ENCODE measurements at regions not wholly inside any gene's neighbourhood (a gene's known extent, or its start where the extent isn't known, plus 50 kb on each side); places are given as distances from the start of the nearest gene placed in this dataset.

- TF ChIP-seq ZNF75D (CRISPR knock-in tag; IDR thresholded peaks at IDR 0.05; ENCODE audit: borderline replicate concordance) (no peak), TRIM24 (CRISPR knock-in tag; IDR thresholded peaks at IDR 0.05) (no peak), NFE2 (CRISPR knock-in tag; IDR thresholded peaks at IDR 0.05) (no peak), ZNF773 (CRISPR knock-in tag; IDR thresholded peaks at IDR 0.05; ENCODE audit: borderline replicate concordance) (no peak), KDM5B (CRISPR knock-in tag; IDR thresholded peaks at IDR 0.05; ENCODE audit: borderline replicate concordance) (no peak), TBX2 (CRISPR knock-in tag; IDR thresholded peaks at IDR 0.05; ENCODE audit: borderline replicate concordance) (no peak), GLMP (CRISPR knock-in tag; IDR thresholded peaks at IDR 0.05; ENCODE audit: borderline replicate concordance) (no peak), ZNF382 (CRISPR knock-in tag; IDR thresholded peaks at IDR 0.05; ENCODE audit: borderline replicate concordance) (no peak)
Observed at GRCh38 chr2:188897096-188897495, 77.1 kb upstream of the COL3A1 start (continued).

- no peaks in the 10 kb centered on the region for H3K36me3 ChIP-seq (replicated peaks in 1 of 2; ENCODE audit: control insufficient read depth in 1 of 2, insufficient read depth in 2 of 2, low read length in 2 of 2)
- no peak for DNase-seq (ENCODE audit: low spot score)
- H3K27me3 ChIP-seq (ENCODE audit: control insufficient read depth in 1 of 2, insufficient read depth in 2 of 2, low read length in 2 of 2) = no peaks in the 10 kb centered on the region
- TF ChIP-seq SNAPC2 (CRISPR knock-in tag; IDR thresholded peaks at IDR 0.05) (no peak), HES4 (CRISPR knock-in tag; IDR thresholded peaks at IDR 0.05; ENCODE audit: borderline replicate concordance) (no peak), ATF4 (CRISPR knock-in tag; IDR thresholded peaks at IDR 0.05) (no peak), RCOR2 (CRISPR knock-in tag; IDR thresholded peaks at IDR 0.05) (no peak)
- no peaks in the 10 kb centered on the region for H3K79me2 ChIP-seq (ENCODE audit: insufficient read depth, low read length)
- CTCF ChIA-PET (ENCODE audit: low intra/inter-chr PET ratio, low total read pairs) = no interaction called here
- WGBS (ENCODE audit: low lambda C conversion rate) = under 1% methylated on average over 4 of the region's 4 CpGs
- H3K27ac ChIP-seq (ENCODE audit: extremely low read length, insufficient read depth, low read length) = no peak overlapping the region
- H3K9me3 ChIP-seq (ENCODE audit: low read length) = 0 out of 2 replicates have a peak, but pooled peaks cover 4% of the 10 kb centered on the region
- intact Hi-C loops (cut with micrococcal nuclease; ENCODE audit: unreplicated experiment) = no loop called here
- in situ Hi-C loops (cut with HindIII; ENCODE audit: extremely low pct_ligation_motif_present, low pct_unique_long_range_greater_than_20kb) = no loop called here
- no peaks in the 10 kb centered on the region for H3K4me1 ChIP-seq (ENCODE audit: insufficient read depth, low read length)
- no peak for FAIRE-seq
- H4K20me1 ChIP-seq (ENCODE audit: insufficient read depth, low read length) = no peaks in the 10 kb centered on the region
- no peak overlapping the region for H3K4me2 ChIP-seq (ENCODE audit: low read depth, low read length)
- BruUV-seq (replicated peaks) = no TSS peak
- POLR2A ChIA-PET = no interaction called here
- no peak overlapping the region for H3K4me3 ChIP-seq (replicated peaks in 1 of 3; ENCODE audit: insufficient read depth in 1 of 3, low read depth in 2 of 3, low read length in 3 of 3)
- H3K9ac ChIP-seq (ENCODE audit: insufficient read depth, low read depth, low read length) = no peak overlapping the region
- no peak for ATAC-seq
- no peak overlapping the region for H2AFZ ChIP-seq (ENCODE audit: low read length)
Observed at GRCh38 chr2:188898261-188898660, 75.9 kb upstream of the COL3A1 start.
